Stimulated activated CD8-positive, alpha-beta memory T cell treated with anti-CD3 and anti-CD28 coated beads, Interleukin-15, amount 100 ng/mL, for 48 hours (primary cell): ENCODE measurements at regions not wholly inside any gene's neighbourhood (a gene's known extent, or its start where the extent isn't known, plus 50 kb on each side); places are given as distances from the start of the nearest gene placed in this dataset.
"Not testable (repeated sequence)": the region's sequence is repeated elsewhere in the genome, so short reads cannot be mapped to it uniquely, and the experiment has no call there.

Source experiments
- DNase-seq, 2 donors: peaks; one replicate each; pipeline ENCODE4 v3.0.0-alpha.2; 2020; ENCODE audit warnings: low read depth in 2 of 2

GRCh38 chr14:49367696-49368095, 218.5 kb downstream of the RPS29 start:
- DNase-seq = no peak

GRCh38 chr14:49366416-49366815, 219.8 kb downstream of the RPS29 start:
- no peak for DNase-seq

GRCh38 chr14:49364752-49365117, 221.4 kb downstream of the RPS29 start:
- DNase-seq = no peak

- no peak for DNase-seq
Measured at GRCh38 chr14:49363821-49364751, 222.1 kb downstream of the RPS29 start.

- no peak for DNase-seq
Measured at GRCh38 chr14:49362916-49363315, 223.3 kb downstream of the RPS29 start.

GRCh38 chr14:49339130-49339529, 247.1 kb downstream of the RPS29 start:
- DNase-seq = no peak

GRCh38 chr14:49319810-49320209, 266.4 kb downstream of the RPS29 start:
- no peak for DNase-seq

GRCh38 chr14:49315570-49315969, 270.6 kb downstream of the RPS29 start:
- DNase-seq = no peak

- DNase-seq = no peak
Measured at GRCh38 chr14:49314737-49315136, 271.4 kb downstream of the RPS29 start.

GRCh38 chr14:49313108-49313507, 273.1 kb downstream of the RPS29 start:
- no peak for DNase-seq

GRCh38 chr14:49310298-49310697, 275.9 kb downstream of the RPS29 start:
- DNase-seq = no peak

GRCh38 chr14:49306152-49306751, 279.9 kb downstream of the RPS29 start:
- no peak for DNase-seq

- no peak for DNase-seq
Measured at GRCh38 chr14:49303946-49304516, 282.1 kb downstream of the RPS29 start.

GRCh38 chr14:49297102-49297501, 289.1 kb downstream of the RPS29 start:
- DNase-seq = no peak

GRCh38 chr14:49294621-49295148, 291.5 kb downstream of the RPS29 start:
- DNase-seq = no peak

- no peak for DNase-seq
Measured at GRCh38 chr14:49287004-49287403, 299.2 kb downstream of the RPS29 start.

- no peak for DNase-seq
Measured at GRCh38 chr14:49286257-49286983, 299.8 kb downstream of the RPS29 start.

- no peak for DNase-seq
Measured at GRCh38 chr14:49280566-49280965, 305.6 kb downstream of the RPS29 start.

GRCh38 chr14:49250517-49250916, 335.7 kb downstream of the RPS29 start:
- DNase-seq = no peak

- DNase-seq = no peak
Measured at GRCh38 chr14:49250109-49250508, 336.1 kb downstream of the RPS29 start.

GRCh38 chr14:49249022-49249421, 337.2 kb downstream of the RPS29 start:
- no peak for DNase-seq

- not testable (repeated sequence) for DNase-seq
Measured at GRCh38 chr14:49243777-49244176, 342.4 kb downstream of the RPS29 start.
